A549 (cell line): ENCODE measurements at regions not wholly inside any gene's neighbourhood (a gene's known extent, or its start where the extent isn't known, plus 50 kb on each side); places are given as distances from the start of the nearest gene placed in this dataset.

Source experiments
- ATAC-seq, 2 experiments: fragments of 200-7000 bp in 1 of 2; fragments of >200 bp in 1 of 2; cut with Nextera tagmentation in 1 of 2; cut with Tn5 transposase in 1 of 2; 3 replicates each; pipeline versions ENCODE4 v1.8.0 to v1.9.1; 2018 to 2020; ENCODE audit warnings: mild to moderate bottlenecking in 1 of 2, moderate library complexity in 1 of 2
- CTCF ChIA-PET: fragments of 300-600 bp; sonication (Branson Sonifier 250); formaldehyde crosslinking; extraction: SDS; loops from one replicate; lab custom pipeline; 2021; ENCODE audit warnings: antibody characterized with exemption, inconsistent platforms; lab: Yijun Ruan, JAX
- POLR2A ChIA-PET: fragments of 350-600 bp; formaldehyde crosslinking; extraction: SDS; loops from one replicate; lab custom pipeline; 2021; ENCODE audit warnings: antibody characterized with exemption, inconsistent platforms; lab: Yijun Ruan, JAX
- DNase-seq, 2 experiments: peaks; one replicate each; pipeline versions ENCODE4 v3.0.0 to v3.0.0-alpha.2; 2011 to 2016; ENCODE audit warnings: low read depth in 1 of 2, low spot score in 1 of 2
- FAIRE-seq: peaks from 2 replicates; lab custom pipeline; 2011; peaks lifted over from hg19 to GRCh38; lab: Jason Lieb, UNC
- H3K27ac ChIP-seq, 2 experiments: fragments of >200 bp; sonication (Bioruptor Twin); formaldehyde crosslinking; 3 replicates each; pipeline ENCODE4 v1.5.1; 2016 to 2017
- H3K4me1 ChIP-seq: fragments of >200 bp; sonication (Bioruptor Twin); formaldehyde crosslinking; 3 replicates; pipeline ENCODE4 v1.6.1; 2016
- H3K4me2 ChIP-seq: fragments of >200 bp; sonication (Bioruptor Twin); formaldehyde crosslinking; 3 replicates; pipeline ENCODE4 v1.6.1; 2016
- H3K4me3 ChIP-seq: fragments of >200 bp; sonication (Bioruptor Twin); formaldehyde crosslinking; 3 replicates; pipeline ENCODE4 v1.5.1; 2016
- H3K9me3 ChIP-seq: fragments of >200 bp; sonication (Bioruptor Twin); formaldehyde crosslinking; 3 replicates; pipeline ENCODE4 v1.6.1; 2016
- CBX2 ChIP-seq: fragments of 200-600 bp; sonication (generic); IDR thresholded peaks from 2 replicates; pipeline ENCODE4 v1.6.1; 2016; ENCODE audit warnings: low read depth, mild to moderate bottlenecking, borderline replicate concordance
- CBX8 ChIP-seq: fragments of 200-600 bp; sonication (generic); IDR thresholded peaks from 2 replicates; pipeline ENCODE4 v1.6.1; 2016
- CEBPB ChIP-seq, 2 experiments: fragments of >200 bp in 1 of 2; sonication (Bioruptor Twin) in 1 of 2; formaldehyde crosslinking in 1 of 2; IDR thresholded peaks; 2 replicates each; pipeline ENCODE4 v1.6.1; 2012 to 2016
- CHD4 ChIP-seq: fragments of 200-600 bp; sonication (generic); IDR thresholded peaks from 2 replicates; pipeline ENCODE4 v1.6.1; 2016; ENCODE audit warnings: antibody characterized with exemption, mild to moderate bottlenecking, borderline replicate concordance
- EHF ChIP-seq: fragments of 250-450 bp; sonication (Bioruptor Pico); IDR thresholded peaks from 2 replicates; pipeline ENCODE4 v1.5.0; 2020; ENCODE audit warnings: mild to moderate bottlenecking
- EHMT2 ChIP-seq: fragments of 200-600 bp; sonication (generic); IDR thresholded peaks from 2 replicates; pipeline ENCODE4 v1.6.1; 2016; ENCODE audit warnings: antibody characterized with exemption, low read depth, mild to moderate bottlenecking, moderate library complexity
- ELK1 ChIP-seq: fragments of 150-350 bp; IDR thresholded peaks from 2 replicates; pipeline ENCODE4 v1.6.1; 2014; ENCODE audit warnings: low read depth, mild to moderate bottlenecking, low read length
- ESRRA ChIP-seq: fragments of 150-350 bp; IDR thresholded peaks from 2 replicates; pipeline ENCODE4 v1.6.1; 2014; ENCODE audit warnings: mild to moderate bottlenecking, low read length, borderline replicate concordance
- GATA3 ChIP-seq: IDR thresholded peaks from 2 replicates; pipeline ENCODE4 v1.6.1; 2012; ENCODE audit warnings: borderline replicate concordance
- HES2 ChIP-seq: fragments of >200 bp; sonication (Bioruptor Twin); formaldehyde crosslinking; IDR thresholded peaks from 2 replicates; pipeline ENCODE4 v1.6.1; 2016
- HOXA7 ChIP-seq: fragments of 250-450 bp; sonication (Bioruptor Pico); IDR thresholded peaks from 2 replicates; pipeline ENCODE4 v1.5.0; 2020; ENCODE audit warnings: mild to moderate bottlenecking, moderate library complexity
- HOXB5 ChIP-seq: fragments of 250-450 bp; sonication (Bioruptor Pico); IDR thresholded peaks from 2 replicates; pipeline ENCODE4 v1.5.0; 2020; ENCODE audit warnings: mild to moderate bottlenecking, moderate library complexity
- KDM1A ChIP-seq: fragments of 200-600 bp; sonication (generic); IDR thresholded peaks from 2 replicates; pipeline ENCODE4 v1.6.1; 2016; ENCODE audit warnings: low read depth, mild to moderate bottlenecking
- KDM5A ChIP-seq: fragments of 200-600 bp; sonication (generic); IDR thresholded peaks from 2 replicates; pipeline ENCODE4 v1.6.1; 2016; ENCODE audit warnings: antibody characterized with exemption, mild to moderate bottlenecking
- PHF8 ChIP-seq: fragments of 200-600 bp; sonication (generic); IDR thresholded peaks from 2 replicates; pipeline ENCODE4 v1.6.1; 2016; ENCODE audit warnings: low read depth, mild to moderate bottlenecking, antibody characterized with exemption, moderate library complexity, borderline replicate concordance
- POLR2AphosphoS2 ChIP-seq: conservative IDR thresholded peaks from 2 replicates; pipeline ENCODE4 v1.6.1; 2012; ENCODE audit warnings: low read length, improper control_type of control experiment, inconsistent platforms
- RAD21 ChIP-seq, 2 experiments: fragments of >200 bp in 1 of 2; sonication (Bioruptor Twin) in 1 of 2; formaldehyde crosslinking in 1 of 2; IDR thresholded peaks in 1 of 2; conservative IDR thresholded peaks in 1 of 2; 2 replicates in 1 of 2; 3 replicates in 1 of 2; pipeline ENCODE4 v1.6.1; 2012 to 2018; ENCODE audit warnings: inconsistent platforms in 1 of 2
- RARB ChIP-seq: fragments of 250-450 bp; sonication (Bioruptor Pico); IDR thresholded peaks from 2 replicates; pipeline ENCODE4 v1.8.0; 2021; ENCODE audit warnings: mild to moderate bottlenecking, moderate library complexity
- RCOR1 ChIP-seq: fragments of 150-350 bp; IDR thresholded peaks from 2 replicates; pipeline ENCODE4 v1.6.1; 2014; ENCODE audit warnings: antibody characterized with exemption, low read length, low read depth
- SREBF2 ChIP-seq: fragments of 450-650 bp; IDR thresholded peaks from 2 replicates; pipeline ENCODE4 v1.6.1; 2014; ENCODE audit warnings: mild to moderate bottlenecking, moderate library complexity
- ZC3H11A ChIP-seq: fragments of 450-650 bp; IDR thresholded peaks from 2 replicates; pipeline ENCODE4 v1.6.1; 2014; ENCODE audit warnings: antibody characterized with exemption, mild to moderate bottlenecking
- ZNF302 ChIP-seq: fragments of 250-450 bp; sonication (Bioruptor Pico); IDR thresholded peaks from 2 replicates; pipeline ENCODE4 v1.9.0; 2021; ENCODE audit warnings: inconsistent platforms, mild to moderate bottlenecking, moderate library complexity
- ZSCAN20 ChIP-seq: fragments of 250-450 bp; sonication (Bioruptor Pico); IDR thresholded peaks from 2 replicates; pipeline ENCODE4 v1.8.0; 2022; ENCODE audit warnings: mild to moderate bottlenecking, moderate library complexity
- WGBS: methylation state at CpG from one replicate; pipeline ENCODE4 v1.1.6; 2017; ENCODE audit errors: missing lambda C conversion rate; 5-methylcytosine and 5-hydroxymethylcytosine counted together
- TF ChIP-seq, protein P1 (sequence below): IDR thresholded peaks from 2 replicates; pipeline ENCODE4 v1.6.1; 2012; ENCODE audit warnings: low read depth, borderline replicate concordance
- TF ChIP-seq, protein P2 (sequence below): fragments of 450-650 bp; IDR thresholded peaks from 2 replicates; pipeline ENCODE4 v1.6.1; 2014; ENCODE audit warnings: antibody characterized with exemption
- TF ChIP-seq, protein P3 (sequence below): fragments of >200 bp; sonication (Bioruptor Twin); formaldehyde crosslinking; IDR thresholded peaks from 3 replicates; pipeline ENCODE4 v1.6.1; 2016

DNA sequence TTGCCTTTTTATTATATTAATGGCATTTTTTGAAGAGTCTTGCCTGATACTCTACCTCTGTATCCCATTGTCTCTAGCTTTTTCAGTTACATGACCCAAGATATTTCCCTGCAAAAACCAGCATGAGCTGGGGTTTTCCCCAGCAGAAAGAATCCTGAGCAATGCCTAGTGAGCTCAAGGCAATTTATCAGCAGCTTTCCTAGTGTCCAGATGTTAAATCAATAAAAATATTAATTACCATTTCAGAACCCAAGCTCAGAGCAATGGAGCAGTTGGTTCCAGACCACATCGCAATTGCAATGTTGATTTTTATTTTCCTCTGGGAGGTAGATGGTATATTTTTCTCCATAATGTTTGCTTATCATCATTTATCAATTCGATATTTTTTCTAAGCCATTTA is 137.2 kb downstream of the RAB38 start:
- H3K27ac ChIP-seq: no peak overlapping the region
- TF ChIP-seq ZC3H11A: no peak
- TF ChIP-seq CBX2: no peak
- TF ChIP-seq CEBPB (IDR thresholded peaks at IDR 0.05): no peak
- no peak for TF ChIP-seq ELK1
- no peak for TF ChIP-seq HES2
- no peak for TF ChIP-seq CBX8
- TF ChIP-seq GATA3: no peak
- TF ChIP-seq PHF8: no peak
- TF ChIP-seq SREBF2: no peak
- TF ChIP-seq, protein P1, sequence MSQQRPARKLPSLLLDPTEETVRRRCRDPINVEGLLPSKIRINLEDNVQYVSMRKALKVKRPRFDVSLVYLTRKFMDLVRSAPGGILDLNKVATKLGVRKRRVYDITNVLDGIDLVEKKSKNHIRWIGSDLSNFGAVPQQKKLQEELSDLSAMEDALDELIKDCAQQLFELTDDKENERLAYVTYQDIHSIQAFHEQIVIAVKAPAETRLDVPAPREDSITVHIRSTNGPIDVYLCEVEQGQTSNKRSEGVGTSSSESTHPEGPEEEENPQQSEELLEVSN: no peak
- no peak for TF ChIP-seq RAD21 (conservative IDR thresholded peaks at IDR 0.05 in 1 of 2, IDR thresholded peaks at IDR 0.05 in 1 of 2)
- TF ChIP-seq POLR2AphosphoS2: no peak
- TF ChIP-seq ZNF302 (CRISPR knock-in tag): no peak
- TF ChIP-seq CHD4: no peak
- no peak for TF ChIP-seq ESRRA
- TF ChIP-seq RARB (CRISPR knock-in tag): no peak
- no peak for TF ChIP-seq HOXB5
- TF ChIP-seq KDM5A: no peak
- no peak for TF ChIP-seq ZSCAN20 (CRISPR knock-in tag)
- no peaks in the 10 kb centered on the region for H3K4me1 ChIP-seq
- ChIA-PET CTCF (no interaction called here), POLR2A (no interaction called here)
- no peak for DNase-seq
- H3K4me2 ChIP-seq: no peak overlapping the region
- WGBS: 28% methylated on average over 2 of the region's 2 CpGs
- H3K4me3 ChIP-seq: no peak overlapping the region
- no peaks in the 10 kb centered on the region for H3K9me3 ChIP-seq
- ATAC-seq: no peak
- FAIRE-seq: no peak

- Histone ChIP-seq H3K27ac (no peak overlapping the region), H3K4me3 (no peak overlapping the region), H3K4me2 (no peak overlapping the region), H3K4me1 (no peaks in the 10 kb centered on the region), H3K9me3 (no peaks in the 10 kb centered on the region)
- no peak for ATAC-seq
- ChIA-PET POLR2A (no interaction called here), CTCF (interaction anchor here (1.1 kb wide), 1 partner anchor 21 kb away, joined by 5 read pairs; no protein-coding TSS in a partner anchor)
- DNase-seq: no peak
- FAIRE-seq: no peak
- TF ChIP-seq, protein P2, sequence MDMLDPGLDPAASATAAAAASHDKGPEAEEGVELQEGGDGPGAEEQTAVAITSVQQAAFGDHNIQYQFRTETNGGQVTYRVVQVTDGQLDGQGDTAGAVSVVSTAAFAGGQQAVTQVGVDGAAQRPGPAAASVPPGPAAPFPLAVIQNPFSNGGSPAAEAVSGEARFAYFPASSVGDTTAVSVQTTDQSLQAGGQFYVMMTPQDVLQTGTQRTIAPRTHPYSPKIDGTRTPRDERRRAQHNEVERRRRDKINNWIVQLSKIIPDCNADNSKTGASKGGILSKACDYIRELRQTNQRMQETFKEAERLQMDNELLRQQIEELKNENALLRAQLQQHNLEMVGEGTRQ: no peak
- no peak for TF ChIP-seq HOXA7 (CRISPR knock-in tag)
- no peak for TF ChIP-seq EHF (CRISPR knock-in tag)
- TF ChIP-seq KDM1A: no peak
- TF ChIP-seq RCOR1: no peak
- TF ChIP-seq, protein P3, sequence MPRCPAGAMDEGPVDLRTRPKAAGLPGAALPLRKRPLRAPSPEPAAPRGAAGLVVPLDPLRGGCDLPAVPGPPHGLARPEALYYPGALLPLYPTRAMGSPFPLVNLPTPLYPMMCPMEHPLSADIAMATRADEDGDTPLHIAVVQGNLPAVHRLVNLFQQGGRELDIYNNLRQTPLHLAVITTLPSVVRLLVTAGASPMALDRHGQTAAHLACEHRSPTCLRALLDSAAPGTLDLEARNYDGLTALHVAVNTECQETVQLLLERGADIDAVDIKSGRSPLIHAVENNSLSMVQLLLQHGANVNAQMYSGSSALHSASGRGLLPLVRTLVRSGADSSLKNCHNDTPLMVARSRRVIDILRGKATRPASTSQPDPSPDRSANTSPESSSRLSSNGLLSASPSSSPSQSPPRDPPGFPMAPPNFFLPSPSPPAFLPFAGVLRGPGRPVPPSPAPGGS: no peak
- TF ChIP-seq EHMT2: no peak
- TF ChIP-seq CEBPB (IDR thresholded peaks at IDR 0.05): no peak
- no peak for TF ChIP-seq CHD4
These were observed 138.5 kb downstream of the RAB38 start for GRCh38 chr11:88036701-88037100.
